ENCODE measurements at regions not wholly inside any gene's neighbourhood (a gene's known extent, or its start where the extent isn't known, plus 50 kb on each side); places are given as distances from the start of the nearest gene placed in this dataset.

DNA sequence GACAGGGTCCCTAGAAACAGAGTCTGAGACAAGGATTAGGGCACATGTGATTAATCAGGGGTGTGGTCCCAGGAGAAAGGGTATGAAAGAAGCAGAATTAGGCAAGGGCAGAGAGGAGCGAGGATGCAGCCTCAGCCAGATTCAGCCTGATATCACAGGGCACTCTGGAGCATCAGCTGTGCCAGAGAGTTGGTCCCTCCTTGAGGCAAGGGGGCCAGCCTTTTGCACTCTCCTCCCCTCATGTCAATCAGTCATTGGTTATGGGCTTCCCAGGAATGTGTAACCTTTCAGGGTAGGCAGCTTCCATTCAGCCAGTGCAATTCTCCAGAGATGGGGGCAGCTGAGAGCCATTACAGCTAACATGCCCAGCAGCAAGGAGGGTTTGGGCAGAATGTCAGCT, 152.6 kb upstream of the LHX1 start:
- TF ChIP-seq, protein P1, sequence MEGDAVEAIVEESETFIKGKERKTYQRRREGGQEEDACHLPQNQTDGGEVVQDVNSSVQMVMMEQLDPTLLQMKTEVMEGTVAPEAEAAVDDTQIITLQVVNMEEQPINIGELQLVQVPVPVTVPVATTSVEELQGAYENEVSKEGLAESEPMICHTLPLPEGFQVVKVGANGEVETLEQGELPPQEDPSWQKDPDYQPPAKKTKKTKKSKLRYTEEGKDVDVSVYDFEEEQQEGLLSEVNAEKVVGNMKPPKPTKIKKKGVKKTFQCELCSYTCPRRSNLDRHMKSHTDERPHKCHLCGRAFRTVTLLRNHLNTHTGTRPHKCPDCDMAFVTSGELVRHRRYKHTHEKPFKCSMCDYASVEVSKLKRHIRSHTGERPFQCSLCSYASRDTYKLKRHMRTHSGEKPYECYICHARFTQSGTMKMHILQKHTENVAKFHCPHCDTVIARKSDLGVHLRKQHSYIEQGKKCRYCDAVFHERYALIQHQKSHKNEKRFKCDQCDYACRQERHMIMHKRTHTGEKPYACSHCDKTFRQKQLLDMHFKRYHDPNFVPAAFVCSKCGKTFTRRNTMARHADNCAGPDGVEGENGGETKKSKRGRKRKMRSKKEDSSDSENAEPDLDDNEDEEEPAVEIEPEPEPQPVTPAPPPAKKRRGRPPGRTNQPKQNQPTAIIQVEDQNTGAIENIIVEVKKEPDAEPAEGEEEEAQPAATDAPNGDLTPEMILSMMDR (IDR thresholded peaks at IDR 0.05), result no peak
- TF ChIP-seq ZFX (IDR thresholded peaks at IDR 0.05; ENCODE audit: borderline replicate concordance), result no peak
